ENCODE measurements at regions not wholly inside any gene's neighbourhood (a gene's known extent, or its start where the extent isn't known, plus 50 kb on each side); places are given as distances from the start of the nearest gene placed in this dataset.

DNA sequence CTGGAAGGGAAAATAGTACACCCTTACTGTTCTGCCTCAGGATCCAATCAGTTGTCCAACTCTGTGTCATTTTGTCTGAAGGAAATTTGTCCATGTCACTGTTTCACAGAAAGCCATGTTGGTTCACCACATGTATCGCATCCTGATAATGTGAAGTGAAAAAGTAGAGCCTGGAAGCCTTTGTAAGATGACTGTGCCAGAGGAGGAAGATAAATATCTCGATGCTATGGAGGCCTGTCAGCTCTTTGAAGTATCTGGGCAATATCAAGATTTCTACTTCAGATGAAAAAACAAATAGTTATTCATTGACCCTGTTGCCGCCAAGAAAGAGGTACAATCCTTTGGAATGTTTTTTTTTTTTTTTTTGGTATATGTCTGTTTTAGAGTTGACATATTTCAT, 270.5 kb downstream of the PHF14 start:
- BruUV-seq (replicated peaks) = no TSS peak
- Histone ChIP-seq H3K4me2 (ENCODE audit: low read depth, low read length) (no peak overlapping the region), H3K4me3 (ENCODE audit: insufficient read depth, low read depth, low read length) (no peak overlapping the region), H2BK120ac (ENCODE audit: low read depth, low read length) (no peak overlapping the region), H3K18ac (ENCODE audit: low read depth, low read length) (no peak overlapping the region), H3K23ac (ENCODE audit: low read depth, low read length) (no peak overlapping the region), H3K56ac (ENCODE audit: extremely low read depth, insufficient read depth, low read length) (no peak overlapping the region), H4K5ac (ENCODE audit: low read depth, low read length) (no peak overlapping the region), H2AK5ac (ENCODE audit: low read depth, low read length) (no peak overlapping the region), H2BK15ac (ENCODE audit: low read depth, low read length) (no peak overlapping the region), H2AK9ac (replicated peaks; ENCODE audit: low read depth, low read length, poor library complexity) (no peak overlapping the region), H4K8ac (ENCODE audit: low read depth in 2 of 2, low read length in 2 of 2) (no peak overlapping the region), H3K9ac (ENCODE audit: low read depth, low read length) (no peak overlapping the region), H3K9me1 (ENCODE audit: insufficient read depth, low read length) (no peaks in the 10 kb centered on the region), H2AFZ (replicated peaks; ENCODE audit: low read length, poor library complexity) (no peak overlapping the region), H3K9me3 (ENCODE audit: control insufficient read depth, insufficient read depth, low read length) (no peaks in the 10 kb centered on the region), H4K91ac (ENCODE audit: insufficient read depth, low read depth, low read length) (no peak overlapping the region), H3K4me1 (ENCODE audit: control insufficient read depth, insufficient read depth, low read length) (no peaks in the 10 kb centered on the region), H3K79me1 (ENCODE audit: low read depth in 1 of 2, low read length in 2 of 2) (no peaks in the 10 kb centered on the region), H4K20me1 (ENCODE audit: insufficient read depth, low read length) (no peaks in the 10 kb centered on the region), H2BK5ac (ENCODE audit: low read depth, low read length, poor library complexity, severe bottlenecking) (no peak overlapping the region), H3K4ac (ENCODE audit: low read depth, low read length) (no peak overlapping the region), H3K27me3 (ENCODE audit: control insufficient read depth, insufficient read depth, low read length) (no peaks in the 10 kb centered on the region), H2BK20ac (ENCODE audit: low read depth, low read length) (no peak overlapping the region), H3K36me3 (ENCODE audit: control insufficient read depth, insufficient read depth, low read length) (no peaks in the 10 kb centered on the region), H3K27ac (ENCODE audit: insufficient read depth, low read length) (no peak overlapping the region), H3K14ac (replicated peaks; ENCODE audit: low read depth, low read length) (no peak overlapping the region)
- TF ChIP-seq FOS (IDR thresholded peaks at IDR 0.05; ENCODE audit: low read depth, low read length) = no peak
- no peak for TF ChIP-seq BHLHE40 (IDR thresholded peaks at IDR 0.05; ENCODE audit: low read depth, low read length)
- no peak for TF ChIP-seq RCOR1 (IDR thresholded peaks at IDR 0.05; ENCODE audit: insufficient replicate concordance, low read length)
- TF ChIP-seq SMC3 (IDR thresholded peaks at IDR 0.05; ENCODE audit: low read depth, low read length) = no peak
- TF ChIP-seq USF2 (IDR thresholded peaks at IDR 0.05; ENCODE audit: low read depth, low read length) = no peak
- intact Hi-C loops (cut with micrococcal nuclease) (no loop called here), dilution Hi-C loops (cut with HindIII; ENCODE audit: low sequenced_read_pairs, unreplicated experiment) (no loop called here), in situ Hi-C loops (cut with MboI; ENCODE audit: low sequenced_read_pairs) (no loop called here)
- ChIA-PET POLR2A (ENCODE audit: unreplicated experiment) (no interaction called here), CTCF (interaction anchor here (0.6 kb wide), 1 partner anchor 949 kb away, joined by 10 read pairs; no protein-coding TSS in a partner anchor)
- no CpG with 5 or more reads among the region's 3 CpGs for WGBS, 2 experiments (ENCODE audit: extremely low coverage in 2 of 2, insufficient read length in 1 of 2)
- DNase-seq = no peak
- ATAC-seq (ENCODE audit: low read depth) = no peak
